Osteocyte (in vitro differentiated cells): ENCODE measurements at regions not wholly inside any gene's neighbourhood (a gene's known extent, or its start where the extent isn't known, plus 50 kb on each side); places are given as distances from the start of the nearest gene placed in this dataset.
"Not testable (repeated sequence)": the region's sequence is repeated elsewhere in the genome, so short reads cannot be mapped to it uniquely, and the experiment has no call there.

Experiments
- DNase-seq: peaks from one replicate; pipeline ENCODE4 v3.0.0; 2021; ENCODE audit warnings: mixed read lengths; ENCODE audit not compliant: unreplicated experiment; ENCODE audit errors: extremely low spot score
- H3K27ac Mint-ChIP-seq: one replicate; pipeline ENCODE4 v1.8.0; 2021; ENCODE audit warnings: mild to moderate bottlenecking, mixed read lengths; ENCODE audit not compliant: unreplicated experiment
- H3K27me3 Mint-ChIP-seq: one replicate; pipeline ENCODE4 v1.8.0; 2021; ENCODE audit warnings: mixed read lengths; ENCODE audit not compliant: unreplicated experiment
- H3K36me3 Mint-ChIP-seq: one replicate; pipeline ENCODE4 v1.8.0; 2021; ENCODE audit warnings: mixed read lengths; ENCODE audit not compliant: unreplicated experiment
- H3K4me1 Mint-ChIP-seq: one replicate; pipeline ENCODE4 v1.8.0; 2021; ENCODE audit warnings: mixed read lengths; ENCODE audit not compliant: unreplicated experiment
- H3K4me3 Mint-ChIP-seq: one replicate; pipeline ENCODE4 v1.8.0; 2021; ENCODE audit warnings: mild to moderate bottlenecking, moderate library complexity, mixed read lengths; ENCODE audit not compliant: unreplicated experiment
- H3K9me3 Mint-ChIP-seq: one replicate; pipeline ENCODE4 v1.8.0; 2021; ENCODE audit warnings: mixed read lengths; ENCODE audit not compliant: unreplicated experiment

DNA sequence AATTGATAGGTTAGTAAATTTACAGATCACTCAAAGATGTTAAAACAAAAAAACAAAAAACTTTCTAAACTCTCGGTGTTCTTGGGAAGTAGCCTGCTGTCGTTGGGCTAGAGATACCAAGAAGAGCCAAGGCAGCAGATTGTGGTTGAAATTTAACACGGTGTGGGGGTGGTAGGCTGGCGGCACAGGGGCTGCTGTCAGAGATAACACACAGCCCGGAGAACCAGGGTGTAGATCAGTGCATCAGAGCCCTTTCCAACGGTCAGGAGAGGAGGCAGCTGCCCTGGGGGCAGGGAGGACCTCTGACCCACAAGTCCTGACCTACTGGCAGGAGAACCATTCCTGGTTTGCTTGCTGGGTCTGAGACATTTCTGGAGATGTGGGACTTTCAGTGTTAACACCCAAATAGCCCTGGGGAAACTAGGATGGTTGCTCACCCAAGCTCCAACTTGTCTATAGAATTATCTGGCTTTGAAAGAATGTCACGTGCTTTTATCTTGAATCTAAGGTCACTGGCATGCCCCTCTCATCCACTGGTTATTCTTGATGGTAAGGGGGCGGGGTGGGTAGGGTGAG lies 205.2 kb upstream of the PLGLB2 start:
- Mint-ChIP-seq H3K27ac (peak overlapping the region; percentile 79), H3K4me3 (peak overlapping the region; percentile 19)
- not testable (repeated sequence) for H3K36me3 Mint-ChIP-seq, H3K4me1 Mint-ChIP-seq, H3K9me3 Mint-ChIP-seq, H3K27me3 Mint-ChIP-seq
- DNase-seq, result peak; percentile 75

DNA sequence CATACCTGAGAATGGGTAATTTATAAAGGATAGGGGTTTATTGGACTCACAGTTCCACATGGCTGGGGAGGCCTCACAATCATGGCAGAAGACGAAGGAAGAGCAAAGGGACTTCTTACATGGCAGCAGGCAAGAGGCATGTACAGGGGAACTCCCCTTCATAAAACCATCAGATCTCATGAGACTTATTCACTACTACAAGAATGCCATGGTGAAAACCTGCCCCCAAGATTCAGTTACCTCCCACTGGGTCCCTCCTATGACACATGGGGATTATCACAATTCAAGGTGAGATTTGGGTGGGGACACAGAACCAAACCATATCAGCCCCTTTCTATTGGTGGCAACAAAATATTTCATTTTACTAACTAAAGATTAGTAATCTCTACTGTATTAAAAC lies 204.1 kb upstream of the PLGLB2 start:
- not testable (repeated sequence) for H3K4me1 Mint-ChIP-seq, H3K9me3 Mint-ChIP-seq, H3K27me3 Mint-ChIP-seq, DNase-seq, H3K36me3 Mint-ChIP-seq, H3K27ac Mint-ChIP-seq, H3K4me3 Mint-ChIP-seq

DNA sequence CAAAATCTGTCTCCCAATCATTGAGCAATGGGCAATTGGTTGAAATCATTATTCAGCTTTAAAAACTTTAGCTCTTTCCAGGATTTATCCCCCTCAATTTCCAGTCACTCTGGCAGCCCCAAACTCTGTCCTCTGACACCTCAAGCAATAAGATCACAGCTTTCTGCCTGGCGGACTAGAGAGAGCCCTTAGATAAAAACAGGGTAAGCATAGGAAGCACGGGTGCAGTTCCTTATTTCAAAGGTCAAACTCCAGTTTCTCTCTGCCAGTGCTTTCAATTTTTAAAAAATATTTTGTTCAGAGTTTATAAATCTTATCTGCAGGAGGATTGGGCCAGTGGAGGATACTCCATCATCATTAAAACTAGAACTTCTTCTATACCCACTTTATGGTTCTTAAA lies 200.8 kb upstream of the PLGLB2 start:
- not testable (repeated sequence) for H3K27me3 Mint-ChIP-seq, H3K4me3 Mint-ChIP-seq, H3K36me3 Mint-ChIP-seq, H3K27ac Mint-ChIP-seq, H3K4me1 Mint-ChIP-seq, H3K9me3 Mint-ChIP-seq, DNase-seq

DNA sequence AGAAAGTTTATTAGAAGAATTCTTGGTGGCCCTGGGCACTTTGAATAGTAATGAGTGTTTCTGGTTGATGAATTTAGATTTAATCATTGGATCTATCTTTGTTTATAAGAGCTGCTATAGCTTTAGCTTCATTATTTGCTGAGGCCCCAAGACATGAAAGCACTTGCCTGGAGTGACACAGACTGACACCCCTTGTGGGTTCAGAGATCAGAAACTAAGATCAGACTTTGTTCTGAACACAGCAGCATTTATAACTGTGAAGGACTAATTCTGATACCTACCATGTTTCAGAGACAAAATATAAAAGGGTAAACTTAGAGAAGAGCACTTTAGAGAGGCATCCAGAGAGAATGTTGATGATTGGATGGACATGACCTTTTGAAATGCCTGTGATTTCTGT lies 199.9 kb upstream of the PLGLB2 start:
- not testable (repeated sequence) for H3K27me3 Mint-ChIP-seq, H3K27ac Mint-ChIP-seq, DNase-seq, H3K4me3 Mint-ChIP-seq, H3K4me1 Mint-ChIP-seq, H3K9me3 Mint-ChIP-seq, H3K36me3 Mint-ChIP-seq

DNA sequence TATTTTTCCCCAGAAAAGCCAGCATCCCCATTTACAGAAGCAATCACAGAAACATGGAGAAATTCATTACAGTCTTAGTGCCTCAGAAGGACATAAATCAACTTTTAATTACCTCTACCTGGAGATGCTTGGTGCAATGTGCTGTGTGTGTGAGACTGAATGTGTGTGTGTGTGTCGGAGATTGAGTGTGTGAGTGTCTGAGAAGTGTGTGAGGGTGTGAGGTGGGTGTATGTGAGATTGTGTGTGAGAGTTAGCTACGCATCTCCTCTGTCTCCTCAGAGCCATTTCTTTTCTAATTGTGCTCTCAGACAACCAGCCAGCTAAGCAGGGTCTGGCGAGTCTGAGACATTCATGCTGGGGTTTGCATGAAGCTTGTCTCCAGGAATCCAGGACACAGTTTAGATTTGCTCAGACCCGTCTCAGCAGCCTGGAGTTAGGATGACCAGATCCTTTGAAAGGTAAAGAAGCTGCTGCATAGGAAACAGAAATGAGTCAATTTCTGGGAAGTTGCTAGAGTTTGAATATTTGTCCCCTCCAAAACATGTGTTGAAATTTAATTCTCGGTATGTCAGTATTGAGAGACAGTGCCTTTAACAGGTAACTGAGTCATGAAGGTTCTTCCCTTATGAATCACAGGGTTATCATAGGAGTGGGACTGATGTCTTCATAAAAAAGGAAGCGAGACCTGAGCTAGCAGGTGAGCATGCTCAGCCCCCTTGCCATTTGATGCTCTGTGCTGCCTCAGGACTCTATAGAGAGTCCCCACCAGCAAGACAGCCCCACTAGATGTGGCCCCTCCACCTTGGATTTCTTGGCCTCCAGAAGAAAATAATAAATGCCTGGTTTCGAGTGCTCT lies 199.0 kb upstream of the PLGLB2 start:
- DNase-seq, H3K4me1 Mint-ChIP-seq, H3K4me3 Mint-ChIP-seq, H3K36me3 Mint-ChIP-seq, H3K27me3 Mint-ChIP-seq, H3K27ac Mint-ChIP-seq, H3K9me3 Mint-ChIP-seq: not testable (repeated sequence)

DNA sequence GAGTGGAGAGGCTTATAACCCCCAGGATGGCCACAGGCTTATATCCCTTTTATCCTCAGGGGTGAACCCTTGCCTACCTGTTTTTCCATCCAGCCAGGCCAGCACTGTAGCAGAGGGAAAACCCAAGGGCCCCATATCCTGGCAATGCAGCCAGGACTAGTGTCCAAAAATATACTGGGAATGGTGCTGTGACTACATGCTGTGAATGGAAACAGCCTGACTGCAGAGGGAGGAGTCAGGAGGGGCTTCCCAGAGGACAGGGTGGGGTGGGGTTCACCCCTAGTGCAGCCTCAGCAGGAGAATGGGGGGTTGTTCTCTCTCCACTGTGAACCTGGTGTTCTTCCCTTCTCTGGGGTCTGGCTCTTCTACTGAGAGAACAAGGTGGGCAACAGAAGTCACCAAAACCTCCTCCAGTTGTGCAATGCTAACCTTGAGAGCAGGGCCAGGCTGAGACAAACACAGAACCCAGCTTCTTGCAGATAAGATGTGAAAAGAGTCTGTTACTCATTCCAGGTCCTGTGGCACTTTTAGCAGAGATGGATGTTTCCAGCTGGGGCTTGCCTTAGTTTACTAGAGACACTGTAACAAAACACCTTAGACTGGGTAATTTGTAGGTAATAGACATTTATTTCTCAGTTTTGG lies 198.2 kb upstream of the PLGLB2 start:
- not testable (repeated sequence) for H3K9me3 Mint-ChIP-seq, H3K4me1 Mint-ChIP-seq, H3K27ac Mint-ChIP-seq, H3K36me3 Mint-ChIP-seq, H3K27me3 Mint-ChIP-seq, H3K4me3 Mint-ChIP-seq
- DNase-seq, result peak; percentile 5

DNA sequence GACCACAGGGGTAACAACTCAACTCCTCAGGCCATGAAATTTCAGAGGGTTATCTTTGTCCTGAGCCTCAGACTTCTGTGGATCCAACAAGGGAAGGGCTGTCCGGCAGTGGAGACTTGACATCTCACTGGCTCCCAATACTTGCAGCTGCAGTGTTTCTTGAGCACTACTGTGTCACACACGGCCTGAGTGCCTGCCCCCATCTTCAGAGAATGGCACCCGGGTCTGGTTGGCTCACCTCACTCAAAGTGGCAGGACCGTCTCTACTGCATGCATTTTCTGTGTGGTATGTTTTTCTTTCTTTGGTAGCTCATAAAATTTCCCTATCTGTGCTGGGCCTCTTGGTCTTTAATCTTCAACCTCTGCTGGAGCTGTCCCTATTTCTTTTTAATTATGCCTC lies 193.2 kb upstream of the PLGLB2 start:
- H3K27me3 Mint-ChIP-seq, H3K36me3 Mint-ChIP-seq, H3K4me3 Mint-ChIP-seq, DNase-seq, H3K27ac Mint-ChIP-seq, H3K9me3 Mint-ChIP-seq, H3K4me1 Mint-ChIP-seq: not testable (repeated sequence)

DNA sequence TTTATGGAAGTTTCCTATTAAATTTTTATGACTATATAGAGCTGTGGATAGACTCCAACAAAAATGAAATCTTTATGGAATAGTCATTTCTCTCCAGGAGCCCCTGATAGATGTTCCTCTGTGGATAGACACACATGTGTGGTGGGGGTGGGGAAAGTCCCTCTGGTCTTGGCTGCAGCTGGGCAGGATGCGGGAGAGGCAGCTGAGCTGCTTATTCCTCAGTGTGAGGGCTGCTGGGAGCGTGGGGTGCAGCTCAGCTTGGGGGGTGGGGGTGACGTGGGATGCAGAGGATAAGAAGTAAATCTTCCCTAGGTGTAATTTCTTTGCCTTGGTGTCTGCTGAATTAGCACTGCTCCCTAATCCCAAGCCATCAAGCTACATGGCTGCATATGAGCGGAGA lies 192.8 kb upstream of the PLGLB2 start:
- DNase-seq, H3K4me1 Mint-ChIP-seq, H3K36me3 Mint-ChIP-seq, H3K9me3 Mint-ChIP-seq, H3K27ac Mint-ChIP-seq, H3K27me3 Mint-ChIP-seq, H3K4me3 Mint-ChIP-seq: not testable (repeated sequence)

DNA sequence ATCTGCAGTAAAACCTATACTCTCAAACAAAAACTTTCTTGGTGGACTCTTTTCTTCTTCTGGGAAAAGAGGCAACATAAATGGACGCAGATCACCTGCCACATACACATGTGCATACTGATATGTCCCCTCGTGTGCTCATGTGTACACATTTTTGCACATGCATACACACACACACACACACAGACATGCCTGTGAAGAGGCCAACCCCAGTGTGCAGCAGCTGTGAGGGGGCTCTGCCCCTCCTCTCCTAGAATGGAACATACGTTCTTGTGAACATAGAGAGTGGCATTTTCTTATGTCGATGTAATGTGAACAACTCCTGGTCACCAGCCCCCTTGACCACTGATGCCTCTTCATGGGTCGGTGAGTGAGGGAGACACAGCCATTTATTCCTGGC lies 188.9 kb upstream of the PLGLB2 start:
- H3K27me3 Mint-ChIP-seq, DNase-seq, H3K27ac Mint-ChIP-seq, H3K36me3 Mint-ChIP-seq, H3K4me1 Mint-ChIP-seq, H3K4me3 Mint-ChIP-seq, H3K9me3 Mint-ChIP-seq: not testable (repeated sequence)

DNA sequence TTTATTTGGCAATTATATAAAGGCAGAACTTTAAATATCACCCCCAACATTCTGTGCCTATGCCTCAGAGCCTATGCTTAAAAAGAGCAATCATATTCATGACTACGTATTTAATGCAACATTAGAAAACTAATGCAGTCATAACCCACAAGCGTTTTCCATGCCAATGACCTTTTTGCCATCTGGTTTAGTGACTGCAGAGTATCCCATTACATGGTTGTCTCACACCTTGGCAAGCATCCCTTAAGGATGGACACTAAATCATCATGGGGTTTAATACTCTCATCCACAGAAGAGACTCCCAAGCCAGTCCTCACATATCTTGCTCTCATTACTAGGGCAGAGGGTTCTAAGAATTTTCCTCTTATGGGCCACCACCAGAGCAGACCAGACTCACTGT lies 188.2 kb upstream of the PLGLB2 start:
- H3K9me3 Mint-ChIP-seq, H3K36me3 Mint-ChIP-seq, H3K4me1 Mint-ChIP-seq, H3K4me3 Mint-ChIP-seq, DNase-seq, H3K27me3 Mint-ChIP-seq, H3K27ac Mint-ChIP-seq: not testable (repeated sequence)

DNA sequence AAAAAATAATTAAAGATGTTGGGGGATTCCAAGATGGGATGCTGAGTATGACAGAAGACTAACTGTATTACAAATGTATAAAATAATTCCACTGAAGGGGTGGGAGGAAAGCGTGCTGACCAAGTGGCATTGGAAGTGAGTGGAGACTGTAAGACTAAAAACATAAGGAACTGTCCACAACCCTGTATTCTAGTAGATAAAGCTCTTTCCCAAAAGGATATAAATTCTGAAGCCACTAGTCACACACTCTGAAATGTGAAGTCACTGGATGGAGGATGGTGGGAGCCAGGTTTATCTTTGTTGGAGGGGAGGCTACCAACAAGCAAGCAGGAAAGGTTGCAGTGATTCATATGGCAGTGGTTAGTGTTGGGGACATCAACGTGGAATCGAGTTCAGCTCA lies 182.8 kb upstream of the PLGLB2 start:
- H3K36me3 Mint-ChIP-seq, H3K4me1 Mint-ChIP-seq, H3K4me3 Mint-ChIP-seq, H3K9me3 Mint-ChIP-seq, DNase-seq, H3K27ac Mint-ChIP-seq, H3K27me3 Mint-ChIP-seq: not testable (repeated sequence)

DNA sequence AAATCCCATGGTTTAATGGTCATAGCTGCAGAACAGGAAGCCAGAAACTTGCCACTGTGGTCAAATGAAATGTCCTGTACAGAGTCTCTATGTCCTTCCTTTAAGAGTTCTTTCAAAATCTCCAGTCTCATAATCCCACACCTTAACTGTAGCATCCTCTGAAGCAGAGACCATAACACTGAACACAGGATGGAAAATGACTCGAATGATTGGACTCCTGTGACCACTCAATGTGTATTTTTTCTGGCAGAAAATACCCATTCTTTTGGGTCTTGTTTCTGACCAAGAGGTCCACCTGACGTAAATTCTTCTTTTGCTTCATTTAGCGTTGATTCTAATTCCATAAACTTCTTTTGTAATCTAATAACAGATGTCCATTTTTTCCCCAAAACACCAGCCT lies 181.4 kb upstream of the PLGLB2 start:
- H3K27me3 Mint-ChIP-seq, H3K27ac Mint-ChIP-seq, H3K9me3 Mint-ChIP-seq, H3K4me1 Mint-ChIP-seq, H3K4me3 Mint-ChIP-seq, H3K36me3 Mint-ChIP-seq, DNase-seq: not testable (repeated sequence)
